GM13976 (cell line): ENCODE measurements at regions not wholly inside any gene's neighbourhood (a gene's known extent, or its start where the extent isn't known, plus 50 kb on each side); places are given as distances from the start of the nearest gene placed in this dataset.

Experiments
- DNase-seq: peaks from one replicate; pipeline ENCODE4 v3.0.0; 2012; ENCODE audit warnings: low spot score
- in situ Hi-C: fragments of 300-500 bp; cut with MboI; formaldehyde crosslinking; loops from one replicate; pipeline ENCODE4 v1.12.0; 2022; ENCODE audit warnings: low sequenced_read_pairs, mixed read lengths, inconsistent platforms; ENCODE audit not compliant: unreplicated experiment
- TF ChIP-seq, protein P1 (sequence below): IDR thresholded peaks from 2 replicates; pipeline ENCODE4 v1.5.1; 2012; ENCODE audit warnings: borderline replicate concordance, mild to moderate bottlenecking; ENCODE audit not compliant: insufficient read depth; ENCODE audit errors: extremely low read depth, missing control alignments, control extremely low read depth

DNA sequence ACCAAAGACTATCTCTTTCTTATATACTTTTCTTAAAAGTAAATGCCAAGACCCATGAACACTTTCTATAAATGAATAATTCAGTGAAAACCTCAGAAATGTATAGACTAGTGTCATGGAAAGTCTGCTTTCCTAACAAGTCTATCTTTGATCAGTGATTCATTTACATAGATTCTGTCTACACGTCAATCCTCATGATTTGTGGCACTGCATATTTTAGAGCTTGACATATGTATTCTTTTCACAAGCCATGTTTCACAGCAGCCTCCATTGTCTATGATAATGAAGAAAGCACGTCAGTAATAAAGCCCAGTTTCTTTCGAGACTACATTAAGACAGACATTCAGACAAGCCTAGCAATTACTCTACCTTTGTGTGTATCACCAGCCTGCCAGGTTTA lies 486.6 kb downstream of the IRS1 start:
- TF ChIP-seq, protein P1, sequence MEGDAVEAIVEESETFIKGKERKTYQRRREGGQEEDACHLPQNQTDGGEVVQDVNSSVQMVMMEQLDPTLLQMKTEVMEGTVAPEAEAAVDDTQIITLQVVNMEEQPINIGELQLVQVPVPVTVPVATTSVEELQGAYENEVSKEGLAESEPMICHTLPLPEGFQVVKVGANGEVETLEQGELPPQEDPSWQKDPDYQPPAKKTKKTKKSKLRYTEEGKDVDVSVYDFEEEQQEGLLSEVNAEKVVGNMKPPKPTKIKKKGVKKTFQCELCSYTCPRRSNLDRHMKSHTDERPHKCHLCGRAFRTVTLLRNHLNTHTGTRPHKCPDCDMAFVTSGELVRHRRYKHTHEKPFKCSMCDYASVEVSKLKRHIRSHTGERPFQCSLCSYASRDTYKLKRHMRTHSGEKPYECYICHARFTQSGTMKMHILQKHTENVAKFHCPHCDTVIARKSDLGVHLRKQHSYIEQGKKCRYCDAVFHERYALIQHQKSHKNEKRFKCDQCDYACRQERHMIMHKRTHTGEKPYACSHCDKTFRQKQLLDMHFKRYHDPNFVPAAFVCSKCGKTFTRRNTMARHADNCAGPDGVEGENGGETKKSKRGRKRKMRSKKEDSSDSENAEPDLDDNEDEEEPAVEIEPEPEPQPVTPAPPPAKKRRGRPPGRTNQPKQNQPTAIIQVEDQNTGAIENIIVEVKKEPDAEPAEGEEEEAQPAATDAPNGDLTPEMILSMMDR = no peak
- in situ Hi-C loops = no loop called here
- DNase-seq = no peak

DNA sequence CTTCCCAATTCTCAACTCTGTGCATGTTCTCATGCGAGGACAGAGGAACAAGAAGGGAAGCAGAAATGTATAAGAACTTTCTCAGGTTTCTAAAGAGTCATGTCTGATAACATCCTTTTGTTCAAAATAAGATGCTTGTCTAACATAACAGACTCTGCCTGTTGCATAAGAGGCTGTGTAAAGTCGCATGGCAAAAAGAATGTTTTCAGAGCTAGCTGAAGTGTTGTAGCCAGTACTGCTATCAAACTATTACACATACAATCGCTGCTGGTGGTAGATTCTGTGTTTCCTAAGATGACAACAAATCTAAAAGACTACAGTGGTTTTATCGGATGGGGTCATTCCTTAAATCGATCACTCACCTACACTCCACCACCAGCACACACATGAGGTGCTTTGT lies 487.5 kb downstream of the IRS1 start:
- TF ChIP-seq, protein P1 = no peak
- no peak for DNase-seq
- in situ Hi-C loops = no loop called here

DNA sequence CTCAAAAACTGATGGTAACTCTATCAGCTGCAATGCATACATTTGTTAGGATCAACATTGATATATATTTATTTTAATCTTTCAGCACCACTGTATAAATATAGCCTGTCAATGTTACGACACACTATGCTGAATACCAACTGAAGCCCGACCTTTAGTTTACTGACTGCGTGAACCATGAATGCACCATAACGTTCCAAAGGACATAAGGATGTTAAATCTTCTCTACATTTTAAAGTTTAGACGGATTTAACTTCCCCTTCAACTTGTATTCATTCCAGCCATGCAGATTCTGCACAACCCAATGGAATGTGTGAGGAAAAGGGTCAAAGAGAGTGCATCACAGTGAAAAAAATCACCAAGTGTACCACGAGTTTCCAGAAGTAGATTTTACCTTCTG lies 489.5 kb downstream of the IRS1 start:
- TF ChIP-seq, protein P1 = no peak
- in situ Hi-C loops = no loop called here
- no peak for DNase-seq

DNA sequence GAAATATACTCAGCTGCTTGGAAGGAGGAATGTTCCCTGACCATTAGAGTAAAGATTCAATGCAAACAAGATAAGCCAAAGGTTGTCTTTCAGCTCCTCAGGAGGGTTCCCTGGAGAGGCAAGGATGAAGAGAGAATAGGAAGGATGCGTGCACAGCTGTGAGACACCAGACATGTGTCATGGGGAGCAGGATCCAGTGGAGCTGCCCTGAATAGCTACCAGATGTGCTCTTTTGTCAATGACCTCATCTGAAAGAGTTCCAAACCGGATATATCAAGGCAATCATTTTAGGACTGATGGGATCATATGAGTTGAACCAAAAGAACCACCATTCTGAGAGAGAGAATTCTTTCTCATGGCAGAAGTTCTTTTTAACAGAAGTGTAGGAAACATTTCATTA lies 490.6 kb downstream of the IRS1 start:
- DNase-seq = no peak
- in situ Hi-C loops = no loop called here
- TF ChIP-seq, protein P1 = no peak

DNA sequence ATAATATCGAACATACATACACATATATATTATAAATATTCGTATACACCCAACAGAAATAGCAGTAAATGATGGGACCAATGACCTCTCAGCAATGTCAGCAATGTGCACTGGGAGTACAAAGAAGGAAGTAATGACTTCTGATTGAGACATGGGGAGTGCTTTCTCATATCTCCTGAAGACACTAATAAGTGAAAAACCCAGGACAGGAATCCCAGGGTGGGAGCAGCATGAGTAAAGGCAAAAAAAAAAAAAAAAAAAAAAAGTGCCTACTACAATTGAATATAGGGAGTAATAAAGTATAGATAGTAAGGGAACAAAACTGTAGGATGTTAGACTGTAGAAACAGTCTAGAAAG lies 491.3 kb downstream of the IRS1 start:
- in situ Hi-C loops = no loop called here
- TF ChIP-seq, protein P1 = no peak
- no peak for DNase-seq

DNA sequence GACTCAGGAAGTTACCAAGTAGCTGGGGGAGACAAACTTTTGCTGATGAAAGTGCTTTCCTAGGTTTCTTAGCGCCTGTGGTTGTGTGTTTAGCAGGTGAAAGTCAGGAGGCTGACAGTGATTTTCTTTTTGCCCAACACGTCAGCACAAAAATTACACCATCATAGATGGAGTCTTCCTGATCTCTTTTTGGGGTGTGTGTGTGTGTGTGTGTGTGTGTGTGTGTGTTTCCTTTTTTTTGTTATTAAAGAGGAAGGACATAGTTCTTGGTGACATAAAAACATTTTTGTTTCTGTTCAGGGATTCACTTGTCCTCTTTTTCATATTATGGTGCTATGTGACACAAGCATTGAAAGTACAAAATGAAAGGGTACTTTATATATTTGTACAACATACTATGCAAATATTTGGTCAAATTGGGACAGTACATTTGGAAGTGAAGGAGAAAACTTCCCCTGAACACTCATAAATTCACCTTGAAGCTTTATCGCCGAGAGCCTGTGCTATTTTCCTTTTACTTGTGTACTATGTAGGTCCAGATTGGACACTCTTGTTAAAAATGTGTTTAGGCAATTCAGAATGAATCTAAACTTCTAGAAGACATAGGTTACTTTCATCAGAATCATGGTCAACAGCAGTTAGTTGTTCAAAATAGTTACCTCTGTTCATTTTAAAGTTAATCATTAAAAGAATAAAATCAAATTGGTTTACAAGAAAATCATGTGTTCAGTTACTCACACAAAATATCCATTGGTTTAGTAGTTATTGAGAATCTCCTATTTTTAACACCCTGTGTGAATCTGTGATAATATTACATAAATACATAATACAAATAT lies 491.9 kb downstream of the IRS1 start:
- TF ChIP-seq, protein P1 = no peak

DNA sequence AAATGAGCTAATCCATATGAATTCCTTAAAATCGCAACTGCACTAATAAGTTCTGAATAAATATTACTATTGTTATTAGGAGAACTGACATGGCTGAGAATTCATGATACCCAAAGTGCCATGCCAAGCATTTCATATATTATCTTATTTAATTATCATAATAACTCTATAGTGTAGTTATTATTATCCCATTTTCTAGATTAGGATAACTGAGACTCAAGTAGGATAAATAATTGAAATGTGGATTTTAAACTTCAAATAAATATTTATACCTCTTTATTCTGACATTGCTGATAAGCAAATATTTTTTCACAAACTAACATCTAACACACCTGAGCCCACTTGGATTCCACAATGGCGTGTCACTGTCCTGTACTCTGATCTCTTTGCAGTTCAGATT lies 492.7 kb downstream of the IRS1 start:
- in situ Hi-C loops = no loop called here
- TF ChIP-seq, protein P1 = no peak

More for the DNA sequence above, 491.9 kb downstream of the IRS1 start:
- in situ Hi-C loops = no loop called here
- DNase-seq = no peak

More for the DNA sequence above, 492.7 kb downstream of the IRS1 start:
- DNase-seq = no peak
